NCI-H2029 (cell line): ENCODE measurements at regions not wholly inside any gene's neighbourhood (a gene's known extent, or its start where the extent isn't known, plus 50 kb on each side); places are given as distances from the start of the nearest gene placed in this dataset.

ENCODE experiments used
- DNase-seq: peaks from one replicate; lab custom pipeline; 2025; lab: John Stamatoyannopoulos, UW

GRCh38 chr2:16173893-16174692 is 233.7 kb downstream of the MYCN start:
- no peak for DNase-seq

DNA sequence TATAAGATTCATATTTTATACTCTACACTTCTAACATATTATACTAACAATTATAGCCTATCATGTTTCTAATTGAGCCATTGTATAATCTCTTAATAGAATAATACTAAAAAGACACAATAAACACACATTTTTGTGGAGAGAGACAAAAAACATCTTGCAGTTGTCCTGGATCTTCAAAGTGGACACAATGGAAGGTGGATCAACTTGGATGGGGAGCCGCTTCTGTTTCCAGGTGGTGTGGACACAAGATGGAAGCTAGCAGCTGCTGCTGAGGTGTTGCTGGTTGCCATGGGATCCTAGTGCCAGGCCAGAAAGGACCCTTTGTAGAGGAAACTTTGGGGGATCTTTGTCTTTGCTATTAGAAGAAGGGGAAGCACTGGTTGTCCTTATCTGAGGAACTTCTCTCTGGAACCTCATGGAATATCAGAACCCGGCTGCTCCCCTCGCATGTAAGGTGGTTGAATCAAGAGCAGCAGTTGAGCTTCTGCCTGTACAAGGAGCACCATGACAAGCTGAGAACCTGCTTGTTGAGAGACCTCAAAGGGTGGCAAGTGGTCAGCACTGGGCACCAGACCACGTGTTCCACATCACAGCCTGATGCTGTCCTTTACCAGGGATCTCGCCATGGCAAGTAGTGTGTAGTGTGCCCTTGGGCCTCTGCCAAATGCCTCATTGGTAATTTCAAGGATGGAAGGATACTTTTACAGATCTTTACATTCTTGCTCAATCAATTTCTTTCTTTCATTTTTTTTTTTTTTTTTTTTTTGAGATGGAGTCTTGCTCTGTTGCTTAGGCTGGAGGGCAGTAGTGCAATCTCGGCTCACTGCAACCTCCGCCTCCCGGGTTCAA is 232.2 kb downstream of the MYCN start:
- no peak for DNase-seq

- no peak for DNase-seq
Measured at GRCh38 chr2:16171425-16171920, 231.1 kb downstream of the MYCN start.

DNA sequence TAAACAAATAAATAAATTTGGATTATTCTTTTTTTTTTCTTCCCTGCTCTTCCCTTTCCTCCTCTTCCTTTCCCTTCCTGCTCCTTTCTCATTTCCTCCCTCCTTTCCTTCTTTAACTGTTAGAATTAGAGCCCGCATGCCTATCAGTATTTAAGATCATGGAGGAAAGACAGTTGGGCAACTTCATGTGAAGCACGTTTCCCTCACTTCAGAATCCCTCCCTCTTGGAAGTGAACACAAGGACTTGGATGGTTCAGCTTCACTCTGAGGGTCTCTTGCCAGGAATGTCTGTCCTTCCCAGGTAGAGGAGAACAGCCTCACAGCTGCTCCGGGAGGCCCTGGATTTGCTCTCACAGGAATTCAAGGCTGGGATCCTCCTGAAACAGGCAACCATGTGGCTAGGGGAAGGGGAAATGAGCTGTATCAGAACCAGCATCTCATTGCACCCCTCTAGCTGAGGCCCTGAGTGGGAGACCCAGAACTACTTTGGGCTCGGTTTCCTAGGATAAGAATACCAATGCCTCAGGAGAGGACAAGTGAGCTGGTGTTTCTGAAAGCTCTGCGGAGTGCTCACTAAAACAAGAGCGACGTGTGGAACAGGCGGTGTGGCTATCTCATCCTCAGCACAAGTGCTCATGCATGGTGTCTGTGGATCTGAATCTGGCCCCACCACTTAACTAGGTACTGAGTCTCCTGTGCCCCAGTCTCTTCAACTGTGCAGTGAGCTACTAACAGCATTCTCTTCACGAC is 230.5 kb downstream of the MYCN start:
- DNase-seq: no peak

DNA sequence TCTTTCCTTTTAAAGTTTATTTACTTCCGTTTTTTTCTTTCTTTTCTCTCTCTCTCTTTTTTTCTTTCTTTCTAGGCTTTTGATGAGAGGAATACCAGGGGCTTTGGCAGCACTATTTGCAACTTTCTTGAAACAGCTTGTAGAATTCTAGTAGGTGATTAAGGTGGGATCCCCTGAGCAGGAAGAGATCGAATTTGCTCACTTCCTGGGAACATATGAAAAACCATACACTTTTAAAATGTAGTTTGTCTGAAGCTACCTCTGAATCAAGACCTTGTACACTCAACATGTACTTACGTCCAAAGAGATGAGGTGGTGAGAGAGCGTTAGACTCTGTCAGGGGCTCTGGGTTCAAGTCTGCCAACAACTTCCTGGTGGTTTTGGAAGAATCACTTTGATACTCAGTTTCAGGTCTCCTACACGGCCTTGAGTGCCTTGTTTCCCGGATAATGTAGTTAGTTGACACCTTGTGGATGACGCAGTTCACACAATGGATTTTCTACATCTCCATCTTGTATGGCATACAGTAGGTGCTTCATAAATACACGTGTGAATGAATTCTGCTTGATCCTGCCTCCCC is 229.1 kb downstream of the MYCN start:
- DNase-seq: no peak

DNA sequence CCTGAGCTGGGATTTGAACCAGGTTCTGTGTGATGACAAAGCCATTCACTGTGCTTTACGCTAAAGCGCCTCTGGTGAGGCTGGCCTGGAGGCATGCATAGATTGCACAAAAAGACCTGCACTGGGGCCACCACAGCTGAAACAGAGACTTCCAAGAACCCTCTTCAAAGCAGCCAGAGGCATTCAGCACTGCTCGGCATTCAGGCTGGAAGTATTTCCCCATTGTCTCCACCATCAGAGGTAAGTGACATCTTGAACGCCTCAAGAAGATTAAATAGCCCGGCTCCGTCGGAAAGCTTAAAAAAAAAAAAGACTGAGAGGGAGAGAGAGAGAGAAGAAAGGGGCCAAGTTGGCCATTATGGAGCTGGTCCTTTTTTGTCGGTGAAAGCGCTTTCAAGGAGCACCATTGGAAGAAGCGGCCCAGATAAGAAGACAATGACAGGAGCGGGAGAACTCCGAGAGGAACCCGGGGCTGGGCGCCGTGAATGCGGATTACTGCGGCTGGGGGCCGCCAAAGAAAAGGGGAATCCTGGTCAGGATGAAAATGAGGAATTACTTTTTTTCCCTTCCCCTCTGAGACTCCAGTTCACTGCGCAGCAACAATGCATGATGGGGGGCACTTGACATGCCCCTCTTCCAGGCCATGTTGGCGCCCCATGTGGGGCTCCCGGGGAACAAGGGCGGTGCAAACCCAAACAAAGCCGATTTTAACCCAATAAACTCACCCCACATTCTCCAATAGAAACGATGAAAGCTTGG is 228.3 kb downstream of the MYCN start:
- no peak for DNase-seq

DNA sequence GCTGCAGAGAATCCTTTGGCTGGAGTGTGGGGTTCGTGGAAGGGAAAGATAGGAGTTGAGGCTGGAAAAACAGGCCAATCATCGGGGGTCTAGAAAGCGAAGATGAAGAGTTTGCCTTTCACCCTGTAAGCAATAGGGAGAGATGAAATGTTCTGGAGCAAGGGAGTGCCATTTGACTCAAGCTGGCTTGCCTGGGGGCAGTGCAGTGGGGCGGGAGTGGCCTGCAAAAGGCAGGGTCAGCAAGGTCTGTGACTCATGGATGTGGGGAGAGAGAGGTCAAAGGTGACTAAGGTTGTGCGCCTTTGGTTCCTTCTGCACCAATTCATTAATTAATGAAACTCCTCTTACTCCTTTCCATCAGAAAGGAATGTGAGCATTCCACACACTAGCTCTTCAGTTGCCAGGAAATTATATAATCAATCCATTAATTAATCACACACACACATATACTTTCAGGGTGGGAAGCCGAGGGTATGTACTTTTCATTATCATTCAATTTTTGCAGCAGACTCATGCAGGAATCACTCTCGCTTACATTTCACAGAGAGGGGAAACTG is 227.6 kb downstream of the MYCN start:
- no peak for DNase-seq

GRCh38 chr2:16167451-16167861 is 227.1 kb downstream of the MYCN start:
- no peak for DNase-seq

- DNase-seq: no peak
Measured at GRCh38 chr2:16166327-16166981, 226.1 kb downstream of the MYCN start.

DNA sequence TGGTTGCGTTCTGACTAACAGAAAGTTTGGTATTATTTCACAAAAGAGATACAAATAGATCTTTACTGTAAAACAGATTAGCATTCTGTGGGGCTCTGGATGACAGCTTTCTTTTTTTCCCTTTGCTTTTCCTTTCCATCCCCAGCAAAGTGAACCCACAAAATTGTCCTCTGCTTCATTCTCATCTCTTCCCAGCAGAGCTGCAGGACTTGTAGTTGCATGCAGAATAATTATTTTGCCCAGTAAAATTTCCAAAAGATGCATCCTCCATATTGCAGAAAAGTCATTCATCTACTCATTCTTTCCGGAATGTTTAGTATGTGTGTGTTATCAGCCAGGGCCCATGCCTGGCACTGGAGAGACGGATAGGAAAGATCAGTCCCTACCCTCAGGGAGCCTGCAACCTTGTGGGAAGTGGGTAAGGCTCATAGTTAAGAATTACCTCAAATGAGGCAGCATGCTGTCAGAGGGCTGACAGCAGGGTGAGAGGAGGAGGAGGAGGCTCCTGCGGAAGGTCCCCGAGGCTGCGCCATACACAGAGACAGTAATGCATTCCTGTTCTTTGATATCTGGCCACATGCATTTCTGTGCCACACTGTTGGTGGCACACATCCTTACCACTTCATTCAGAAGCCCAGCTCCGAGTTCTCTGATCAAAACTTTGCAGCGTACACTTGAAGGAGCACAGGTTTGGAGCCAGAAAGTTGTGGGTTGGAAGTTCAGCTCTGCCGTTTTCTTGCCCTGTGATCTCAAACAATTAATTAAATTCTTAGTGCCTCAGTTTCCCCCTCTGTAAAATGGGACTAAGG is 225.4 kb downstream of the MYCN start:
- DNase-seq: no peak

- no peak for DNase-seq
Measured at GRCh38 chr2:16162491-16163040, 222.2 kb downstream of the MYCN start.

GRCh38 chr2:16161768-16162490 is 221.6 kb downstream of the MYCN start:
- no peak for DNase-seq

GRCh38 chr2:16161085-16161565 is 220.8 kb downstream of the MYCN start:
- no peak for DNase-seq

GRCh38 chr2:16160281-16161084 is 220.1 kb downstream of the MYCN start:
- DNase-seq: no peak

GRCh38 chr2:16156411-16156810 is 216.1 kb downstream of the MYCN start:
- no peak for DNase-seq

GRCh38 chr2:16155766-16156165 is 215.4 kb downstream of the MYCN start:
- DNase-seq: no peak

GRCh38 chr2:16155366-16155765 is 215.0 kb downstream of the MYCN start:
- DNase-seq: no peak
